Dermis blood vessel endothelial cell (primary cell): ENCODE measurements at regions not wholly inside any gene's neighbourhood (a gene's known extent, or its start where the extent isn't known, plus 50 kb on each side); places are given as distances from the start of the nearest gene placed in this dataset.
"Not testable (repeated sequence)": the region's sequence is repeated elsewhere in the genome, so short reads cannot be mapped to it uniquely, and the experiment has no call there.

Experiments used
- DNase-seq: peaks from one replicate; pipeline ENCODE4 v3.0.0; 2010

DNA sequence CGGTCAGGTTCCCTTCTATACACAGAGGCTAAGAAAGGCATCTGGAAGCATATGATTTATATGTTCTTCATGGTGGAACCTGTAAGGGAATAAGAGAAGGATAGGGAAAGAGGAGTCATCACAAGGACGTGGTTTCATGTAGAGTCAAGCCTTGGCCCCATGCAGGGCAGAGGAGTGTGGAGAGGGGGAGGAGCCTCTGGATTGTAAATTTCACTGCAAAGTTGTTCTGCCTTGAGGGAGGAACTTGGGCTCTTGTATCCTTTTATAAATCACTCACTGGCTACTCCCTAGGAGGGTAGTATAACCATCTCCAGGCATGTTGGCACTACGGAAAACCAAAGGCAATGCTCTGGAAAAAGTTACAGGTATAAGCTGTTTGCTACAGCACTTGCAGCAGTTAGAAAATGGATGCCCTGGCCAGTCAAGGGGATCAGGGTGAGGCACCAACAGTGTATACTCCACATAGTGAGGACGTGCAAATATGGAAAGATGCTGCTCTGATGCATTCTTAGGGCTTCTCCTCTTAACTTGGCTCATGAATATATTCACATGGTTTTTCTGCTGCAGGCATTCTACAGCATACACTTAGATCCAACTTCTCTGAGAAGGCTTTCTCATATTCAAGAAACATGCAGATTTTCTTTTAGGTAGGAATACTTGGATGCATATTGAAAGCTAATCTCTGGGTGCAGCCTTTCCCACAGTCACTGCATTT, 60.3 kb upstream of the ZNF81 start:
- DNase-seq = no peak

DNA sequence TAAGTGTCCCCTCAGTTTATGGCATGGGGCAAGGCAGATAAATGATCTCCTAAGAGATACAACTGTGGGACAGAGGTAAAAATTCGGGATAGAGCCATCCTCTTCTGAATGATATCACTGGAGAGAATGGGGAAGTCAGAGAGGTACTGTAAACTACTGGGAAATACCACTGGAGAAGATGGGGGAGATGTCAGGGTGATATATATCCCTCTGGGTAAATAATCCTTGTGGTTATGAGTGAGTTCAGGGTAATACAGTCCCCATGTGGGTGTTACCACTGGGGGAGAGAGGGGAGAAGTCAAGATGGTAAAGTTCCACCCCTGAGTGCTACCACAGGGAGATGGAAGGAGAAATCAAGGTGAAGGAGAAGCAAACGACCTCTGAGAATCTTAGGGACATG, 63.9 kb upstream of the ZNF81 start:
- no peak for DNase-seq

- no peak for DNase-seq
Observed at GRCh38 chrX:47771473-47771872, 65.2 kb upstream of the ZNF81 start.

DNA sequence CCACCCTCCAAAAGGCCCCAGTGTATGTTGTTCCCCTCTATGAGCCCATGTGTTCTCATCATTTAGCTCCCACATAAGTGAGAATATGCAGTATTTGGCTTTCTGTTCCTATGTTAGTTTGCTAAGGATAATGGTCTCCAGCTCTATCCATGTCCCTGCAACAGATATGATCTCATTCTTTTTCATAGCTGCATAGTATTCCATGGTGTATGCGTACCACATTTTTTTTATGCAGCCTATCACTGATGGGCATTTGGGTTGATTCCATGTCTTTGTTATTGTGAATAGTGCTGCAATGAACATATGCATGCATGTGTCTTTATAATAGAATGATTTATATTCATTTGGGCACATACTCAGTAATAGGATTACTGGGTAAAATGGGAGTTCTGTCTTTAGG, 73.9 kb upstream of the ZNF81 start:
- not testable (repeated sequence) for DNase-seq

DNA sequence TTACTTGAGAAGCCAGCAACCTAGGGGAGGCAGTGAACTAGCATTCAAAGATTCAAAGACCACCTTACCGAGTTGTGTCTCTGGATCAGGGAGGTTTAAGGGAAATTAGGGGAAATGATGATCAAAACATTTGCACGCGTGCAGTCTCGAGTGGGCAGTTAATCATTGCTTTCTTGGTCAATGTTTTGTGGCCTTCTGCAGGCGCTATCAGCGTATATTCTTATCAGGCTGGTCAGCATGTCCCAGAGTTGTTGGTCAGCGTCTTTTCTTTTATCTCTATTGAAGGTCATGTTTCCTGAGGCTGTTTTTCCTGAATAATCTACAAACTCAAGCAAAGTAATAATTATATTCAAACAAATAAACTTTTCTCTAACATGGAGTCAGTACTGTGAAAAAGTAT, 84.0 kb upstream of the ZNF81 start:
- no peak for DNase-seq

- DNase-seq = peak; percentile 25
Observed at GRCh38 chrX:47751670-47752069, 85.0 kb upstream of the ZNF81 start.

- peak; percentile 19 for DNase-seq
Observed at GRCh38 chrX:47749185-47749967, 87.3 kb upstream of the ZNF81 start.

DNA sequence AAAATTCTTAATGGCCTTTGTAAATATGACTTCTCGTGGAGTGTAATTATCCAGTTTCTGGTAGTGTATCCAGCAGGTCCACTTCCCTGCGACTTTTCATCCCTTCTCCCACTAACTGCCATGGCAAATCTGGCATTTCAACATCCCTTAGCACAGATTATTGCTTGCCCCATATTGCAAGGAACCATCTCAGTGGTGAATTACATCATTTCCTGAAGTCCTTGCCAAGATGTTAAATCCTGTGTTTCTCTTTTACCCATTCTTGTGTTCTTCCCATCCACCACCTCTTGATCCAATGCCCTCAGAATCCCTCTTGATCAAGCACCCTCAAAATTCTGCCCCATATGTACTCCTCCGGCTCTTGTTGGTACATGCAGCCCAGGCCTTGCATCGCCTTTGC, 88.1 kb upstream of the ZNF81 start:
- no peak for DNase-seq

DNA sequence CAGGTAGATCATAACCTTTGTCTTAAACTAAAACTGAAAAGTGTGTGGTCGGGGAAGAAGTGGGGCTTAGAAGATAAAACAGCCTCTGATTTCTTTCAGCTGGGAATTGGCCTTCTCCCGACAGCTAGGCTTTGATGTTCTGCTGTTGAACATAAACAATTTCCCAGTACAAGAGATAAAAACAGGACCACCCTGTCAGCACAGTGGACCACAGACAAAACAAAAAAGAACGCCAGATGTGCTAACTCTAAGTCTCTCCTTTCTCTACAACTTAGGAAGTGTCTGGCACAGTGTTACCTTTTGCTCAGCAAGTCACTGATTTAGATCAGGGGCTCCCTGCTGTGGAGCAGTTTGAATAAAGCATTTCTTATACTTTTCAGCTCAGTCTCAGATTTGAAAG, 87.5 kb upstream of the UXT start:
- no peak for DNase-seq

DNA sequence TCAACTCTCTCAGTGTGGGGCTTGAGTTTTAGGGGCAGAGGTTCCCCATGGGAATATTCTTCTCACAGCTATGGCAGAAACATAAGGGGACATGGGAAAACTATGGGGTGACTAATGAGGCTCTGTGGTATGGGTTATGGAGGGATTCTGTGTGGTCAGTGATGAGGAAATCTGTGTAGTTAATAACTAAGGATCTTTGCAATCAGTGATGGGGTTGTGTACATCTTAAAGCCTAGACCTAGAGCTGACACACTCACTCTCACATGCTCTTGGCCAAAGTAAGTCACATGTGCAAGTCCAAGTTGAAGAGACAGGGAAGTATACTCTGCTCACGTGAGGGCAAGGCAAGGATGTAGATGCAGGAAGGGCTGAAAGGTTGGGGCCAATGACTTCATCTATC, 86.4 kb upstream of the UXT start:
- no peak for DNase-seq

GRCh38 chrX:47743504-47743903, 84.5 kb upstream of the UXT start:
- DNase-seq = no peak

DNA sequence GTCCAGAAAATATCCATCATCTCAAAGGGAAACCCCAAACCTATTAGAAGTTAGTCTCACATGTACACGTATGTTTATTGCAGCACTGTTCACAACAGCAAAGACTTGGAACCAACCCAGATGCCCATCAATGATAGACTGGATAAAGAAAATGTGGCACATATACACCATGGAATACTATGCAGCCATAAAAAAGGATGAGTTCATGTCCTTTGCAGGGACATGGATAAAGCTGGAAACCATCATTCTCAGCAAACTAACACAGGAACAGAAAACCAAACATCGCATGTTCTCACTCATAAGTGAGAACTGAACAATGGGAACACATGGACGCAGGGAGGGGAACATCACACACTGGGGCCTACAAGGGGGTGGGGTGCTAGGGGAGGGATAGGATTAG, 79.9 kb upstream of the UXT start:
- DNase-seq = not testable (repeated sequence)

- no peak for DNase-seq
Observed at GRCh38 chrX:47723689-47724088, 64.7 kb upstream of the UXT start.

GRCh38 chrX:47723083-47723482, 64.1 kb upstream of the UXT start:
- DNase-seq = no peak

DNA sequence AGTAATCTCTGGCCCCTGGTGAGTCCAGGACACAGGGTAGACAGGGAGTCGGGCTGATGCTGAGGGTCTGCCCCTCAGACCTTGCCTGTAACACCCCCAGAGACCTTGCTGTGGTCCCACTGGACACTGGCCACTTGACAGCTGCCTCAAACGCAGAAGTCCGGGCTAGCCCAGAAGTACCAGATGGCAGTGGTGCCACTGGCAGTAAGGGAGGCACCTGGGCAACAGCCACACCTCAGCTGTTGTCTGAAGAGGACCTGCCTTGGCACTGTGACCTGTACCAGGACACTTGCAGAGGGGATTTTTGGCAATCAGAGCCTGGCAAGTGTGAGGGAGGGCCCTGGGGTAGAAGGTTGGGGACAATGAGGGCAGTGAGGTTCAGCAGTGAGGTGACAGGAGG, 63.3 kb upstream of the UXT start:
- DNase-seq = no peak

DNA sequence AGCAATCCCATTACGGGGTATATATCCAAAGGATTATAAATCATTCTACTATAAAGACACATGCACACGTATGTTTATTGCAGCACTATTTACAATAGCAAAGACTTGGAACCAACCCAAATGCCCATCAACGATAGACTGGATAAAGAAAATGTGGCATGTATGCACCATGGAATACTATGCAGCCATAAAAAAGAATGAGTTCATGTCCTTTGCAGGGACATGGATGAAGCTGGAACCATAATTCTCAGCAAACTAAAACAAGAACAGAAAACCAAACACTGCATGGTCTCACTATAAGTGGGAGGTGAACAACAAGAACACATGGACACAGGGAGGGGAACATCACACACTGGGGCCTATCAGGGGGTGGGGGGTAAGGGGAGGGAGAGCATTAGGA, 56.1 kb upstream of the UXT start:
- not testable (repeated sequence) for DNase-seq

- not testable (repeated sequence) for DNase-seq
Observed at GRCh38 chrX:47712675-47713074, 53.7 kb upstream of the UXT start.

GRCh38 chrX:47710252-47710651, 51.3 kb upstream of the UXT start:
- DNase-seq = no peak
